ENCODE measurements at regions not wholly inside any gene's neighbourhood (a gene's known extent, or its start where the extent isn't known, plus 50 kb on each side); places are given as distances from the start of the nearest gene placed in this dataset.

DNA sequence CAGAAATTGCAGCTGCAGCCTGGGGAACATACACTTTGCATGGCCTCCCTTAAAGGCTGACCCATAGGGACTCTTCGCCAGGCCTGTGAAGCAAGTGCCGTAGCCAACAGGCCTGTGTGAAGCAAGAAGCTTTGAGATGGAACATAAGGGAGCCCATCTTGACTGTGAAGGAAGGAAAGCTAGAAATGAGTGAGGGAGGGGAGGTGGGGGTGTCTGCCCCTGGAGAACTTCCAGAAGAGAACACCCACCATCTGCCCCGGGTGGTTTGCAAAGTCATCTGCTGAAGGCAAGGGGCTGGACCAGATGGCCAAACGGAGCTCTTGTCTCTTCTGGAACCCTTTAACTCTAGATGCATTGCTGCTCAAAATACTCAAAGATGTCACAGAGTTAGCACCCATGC, 103.3 kb upstream of the GRIK3 start:
- TF ChIP-seq, protein P1, sequence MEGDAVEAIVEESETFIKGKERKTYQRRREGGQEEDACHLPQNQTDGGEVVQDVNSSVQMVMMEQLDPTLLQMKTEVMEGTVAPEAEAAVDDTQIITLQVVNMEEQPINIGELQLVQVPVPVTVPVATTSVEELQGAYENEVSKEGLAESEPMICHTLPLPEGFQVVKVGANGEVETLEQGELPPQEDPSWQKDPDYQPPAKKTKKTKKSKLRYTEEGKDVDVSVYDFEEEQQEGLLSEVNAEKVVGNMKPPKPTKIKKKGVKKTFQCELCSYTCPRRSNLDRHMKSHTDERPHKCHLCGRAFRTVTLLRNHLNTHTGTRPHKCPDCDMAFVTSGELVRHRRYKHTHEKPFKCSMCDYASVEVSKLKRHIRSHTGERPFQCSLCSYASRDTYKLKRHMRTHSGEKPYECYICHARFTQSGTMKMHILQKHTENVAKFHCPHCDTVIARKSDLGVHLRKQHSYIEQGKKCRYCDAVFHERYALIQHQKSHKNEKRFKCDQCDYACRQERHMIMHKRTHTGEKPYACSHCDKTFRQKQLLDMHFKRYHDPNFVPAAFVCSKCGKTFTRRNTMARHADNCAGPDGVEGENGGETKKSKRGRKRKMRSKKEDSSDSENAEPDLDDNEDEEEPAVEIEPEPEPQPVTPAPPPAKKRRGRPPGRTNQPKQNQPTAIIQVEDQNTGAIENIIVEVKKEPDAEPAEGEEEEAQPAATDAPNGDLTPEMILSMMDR (IDR thresholded peaks at IDR 0.05; ENCODE audit: insufficient read depth, low read length), result no peak
- TF ChIP-seq, protein P2, sequence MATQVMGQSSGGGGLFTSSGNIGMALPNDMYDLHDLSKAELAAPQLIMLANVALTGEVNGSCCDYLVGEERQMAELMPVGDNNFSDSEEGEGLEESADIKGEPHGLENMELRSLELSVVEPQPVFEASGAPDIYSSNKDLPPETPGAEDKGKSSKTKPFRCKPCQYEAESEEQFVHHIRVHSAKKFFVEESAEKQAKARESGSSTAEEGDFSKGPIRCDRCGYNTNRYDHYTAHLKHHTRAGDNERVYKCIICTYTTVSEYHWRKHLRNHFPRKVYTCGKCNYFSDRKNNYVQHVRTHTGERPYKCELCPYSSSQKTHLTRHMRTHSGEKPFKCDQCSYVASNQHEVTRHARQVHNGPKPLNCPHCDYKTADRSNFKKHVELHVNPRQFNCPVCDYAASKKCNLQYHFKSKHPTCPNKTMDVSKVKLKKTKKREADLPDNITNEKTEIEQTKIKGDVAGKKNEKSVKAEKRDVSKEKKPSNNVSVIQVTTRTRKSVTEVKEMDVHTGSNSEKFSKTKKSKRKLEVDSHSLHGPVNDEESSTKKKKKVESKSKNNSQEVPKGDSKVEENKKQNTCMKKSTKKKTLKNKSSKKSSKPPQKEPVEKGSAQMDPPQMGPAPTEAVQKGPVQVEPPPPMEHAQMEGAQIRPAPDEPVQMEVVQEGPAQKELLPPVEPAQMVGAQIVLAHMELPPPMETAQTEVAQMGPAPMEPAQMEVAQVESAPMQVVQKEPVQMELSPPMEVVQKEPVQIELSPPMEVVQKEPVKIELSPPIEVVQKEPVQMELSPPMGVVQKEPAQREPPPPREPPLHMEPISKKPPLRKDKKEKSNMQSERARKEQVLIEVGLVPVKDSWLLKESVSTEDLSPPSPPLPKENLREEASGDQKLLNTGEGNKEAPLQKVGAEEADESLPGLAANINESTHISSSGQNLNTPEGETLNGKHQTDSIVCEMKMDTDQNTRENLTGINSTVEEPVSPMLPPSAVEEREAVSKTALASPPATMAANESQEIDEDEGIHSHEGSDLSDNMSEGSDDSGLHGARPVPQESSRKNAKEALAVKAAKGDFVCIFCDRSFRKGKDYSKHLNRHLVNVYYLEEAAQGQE (IDR thresholded peaks at IDR 0.05; ENCODE audit: insufficient replicate concordance, low read depth), result no peak
- TF ChIP-seq POLR2AphosphoS5 (IDR thresholded peaks at IDR 0.05; ENCODE audit: low read depth), result no peak
- no peak for TF ChIP-seq GABPA (IDR thresholded peaks at IDR 0.05; ENCODE audit: low read depth)
